ENCODE measurements at regions not wholly inside any gene's neighbourhood (a gene's known extent, or its start where the extent isn't known, plus 50 kb on each side); places are given as distances from the start of the nearest gene placed in this dataset.

GRCh38 chr6:103017878-103018277 lies 1624.4 kb downstream of the GRIK2 start:
- TF ChIP-seq THYN1 (CRISPR knock-in tag; IDR thresholded peaks at IDR 0.05; ENCODE audit: borderline replicate concordance, low read depth) (no peak), RBM22 (optimal IDR thresholded peaks at IDR 0.05; ENCODE audit: low read length) (no peak), FOXJ3 (CRISPR knock-in tag; IDR thresholded peaks at IDR 0.05; ENCODE audit: borderline replicate concordance) (no peak), CC2D1A (CRISPR knock-in tag; IDR thresholded peaks at IDR 0.05) (no peak), CTCF (CRISPR knock-in tag; IDR thresholded peaks at IDR 0.05) (no peak), TGIF2 (CRISPR knock-in tag; IDR thresholded peaks at IDR 0.05) (no peak), NFIC (IDR thresholded peaks at IDR 0.05; ENCODE audit: low read length) (no peak), ZNF496 (CRISPR knock-in tag; IDR thresholded peaks at IDR 0.05; ENCODE audit: insufficient replicate concordance) (no peak), GTF2F1 (IDR thresholded peaks at IDR 0.05; ENCODE audit: low read length) (no peak), ZNF562 (CRISPR knock-in tag; IDR thresholded peaks at IDR 0.05; ENCODE audit: borderline replicate concordance) (no peak), ADNP (CRISPR knock-in tag; IDR thresholded peaks at IDR 0.05) (no peak), ATF6 (CRISPR knock-in tag; conservative IDR thresholded peaks at IDR 0.05) (no peak), NFKBIZ (CRISPR knock-in tag; IDR thresholded peaks at IDR 0.05) (no peak), MIXL1 (CRISPR knock-in tag; IDR thresholded peaks at IDR 0.05) (no peak)

Measured in HepG2 (cell line).